ENCODE measurements at regions not wholly inside any gene's neighbourhood (a gene's known extent, or its start where the extent isn't known, plus 50 kb on each side); places are given as distances from the start of the nearest gene placed in this dataset.

- Histone ChIP-seq H3K4me1 (no peaks in the 10 kb centered on the region), H3K4me2 (ENCODE audit: low read length) (no peak overlapping the region), H2AFZ (no peak overlapping the region), H3K9ac (no peak overlapping the region), H3K79me2 (no peaks in the 10 kb centered on the region), H3K27ac (no peak overlapping the region), H3K27me3 (ENCODE audit: control insufficient read depth, insufficient read depth, low read length) (no peaks in the 10 kb centered on the region), H3K4me3 (ENCODE audit: low read depth, low read length) (no peak overlapping the region), H3K36me3 (ENCODE audit: control insufficient read depth, insufficient read depth, low read length) (no peaks in the 10 kb centered on the region), H3K9me3 (ENCODE audit: control insufficient read depth, low read length) (no peaks in the 10 kb centered on the region)
- TF ChIP-seq CTCF (IDR thresholded peaks at IDR 0.05) = no peak
These were observed 389.7 kb downstream of the ARHGEF28 start for GRCh38 chr5:74015716-74016115.

DNA sequence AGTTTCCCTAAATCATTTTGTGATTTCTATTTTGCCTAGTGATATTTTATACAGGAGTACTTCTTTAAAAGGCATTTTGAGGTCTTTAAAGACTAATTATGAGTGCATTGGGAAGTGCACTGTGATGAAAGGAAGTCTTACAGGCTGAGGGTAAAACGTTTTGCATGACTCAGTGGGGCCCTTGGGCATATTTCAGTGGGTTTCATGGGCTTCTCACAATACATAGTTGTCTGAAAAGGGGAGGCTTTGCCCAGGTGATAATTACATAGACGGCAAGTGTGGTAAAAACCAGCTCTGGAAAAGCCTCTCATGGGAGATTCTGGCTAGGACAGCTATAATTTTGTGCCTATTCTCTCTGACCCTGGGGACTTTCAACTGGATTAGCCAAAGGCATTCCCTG lies 387.2 kb downstream of the ARHGEF28 start:
- Histone ChIP-seq H3K9me3 (ENCODE audit: control insufficient read depth, low read length) (no peaks in the 10 kb centered on the region), H3K4me1 (no peaks in the 10 kb centered on the region), H3K27ac (no peak overlapping the region), H3K27me3 (ENCODE audit: control insufficient read depth, insufficient read depth, low read length) (no peaks in the 10 kb centered on the region), H3K4me2 (ENCODE audit: low read length) (no peak overlapping the region), H2AFZ (no peak overlapping the region), H3K79me2 (no peaks in the 10 kb centered on the region), H3K4me3 (ENCODE audit: low read depth, low read length) (no peak overlapping the region), H3K36me3 (ENCODE audit: control insufficient read depth, insufficient read depth, low read length) (no peaks in the 10 kb centered on the region), H3K9ac (no peak overlapping the region)
- no peak for TF ChIP-seq CTCF (IDR thresholded peaks at IDR 0.05)

- H3K4me3 ChIP-seq (ENCODE audit: low read depth, low read length) = no peak overlapping the region
- no peak overlapping the region for H3K4me2 ChIP-seq (ENCODE audit: low read length)
- H3K36me3 ChIP-seq (ENCODE audit: control insufficient read depth, insufficient read depth, low read length) = no peaks in the 10 kb centered on the region
- no peaks in the 10 kb centered on the region for H3K9me3 ChIP-seq (ENCODE audit: control insufficient read depth, low read length)
- H3K27ac ChIP-seq = no peak overlapping the region
- no peaks in the 10 kb centered on the region for H3K4me1 ChIP-seq
- no peaks in the 10 kb centered on the region for H3K27me3 ChIP-seq (ENCODE audit: control insufficient read depth, insufficient read depth, low read length)
- no peak overlapping the region for H2AFZ ChIP-seq
- TF ChIP-seq CTCF (IDR thresholded peaks at IDR 0.05) = no peak
- no peak overlapping the region for H3K9ac ChIP-seq
- H3K79me2 ChIP-seq = no peaks in the 10 kb centered on the region
These were observed 383.5 kb downstream of the ARHGEF28 start for GRCh38 chr5:74009502-74009901.

GRCh38 chr5:74007193-74007592 lies 381.2 kb downstream of the ARHGEF28 start:
- Histone ChIP-seq H3K4me1 (no peaks in the 10 kb centered on the region), H3K27ac (no peak overlapping the region), H3K27me3 (ENCODE audit: control insufficient read depth, insufficient read depth, low read length) (no peaks in the 10 kb centered on the region), H2AFZ (no peak overlapping the region), H3K4me2 (ENCODE audit: low read length) (no peak overlapping the region), H3K36me3 (ENCODE audit: control insufficient read depth, insufficient read depth, low read length) (no peaks in the 10 kb centered on the region), H3K9me3 (ENCODE audit: control insufficient read depth, low read length) (no peaks in the 10 kb centered on the region), H3K4me3 (ENCODE audit: low read depth, low read length) (no peak overlapping the region), H3K79me2 (no peaks in the 10 kb centered on the region), H3K9ac (no peak overlapping the region)
- TF ChIP-seq CTCF (IDR thresholded peaks at IDR 0.05) = no peak

- no peaks in the 10 kb centered on the region for H3K9me3 ChIP-seq (ENCODE audit: control insufficient read depth, low read length)
- no peak overlapping the region for H3K4me2 ChIP-seq (ENCODE audit: low read length)
- no peaks in the 10 kb centered on the region for H3K27me3 ChIP-seq (ENCODE audit: control insufficient read depth, insufficient read depth, low read length)
- no peak overlapping the region for H2AFZ ChIP-seq
- H3K79me2 ChIP-seq = no peaks in the 10 kb centered on the region
- no peaks in the 10 kb centered on the region for H3K36me3 ChIP-seq (ENCODE audit: control insufficient read depth, insufficient read depth, low read length)
- no peak overlapping the region for H3K27ac ChIP-seq
- H3K4me3 ChIP-seq (ENCODE audit: low read depth, low read length) = no peak overlapping the region
- no peak overlapping the region for H3K9ac ChIP-seq
- H3K4me1 ChIP-seq = no peaks in the 10 kb centered on the region
- TF ChIP-seq CTCF (IDR thresholded peaks at IDR 0.05) = no peak
These were observed 373.3 kb downstream of the ARHGEF28 start for GRCh38 chr5:73999297-73999696.

Data from parathyroid adenoma (tissue), 2 donors.